PC-3 (cell line): ENCODE measurements at regions not wholly inside any gene's neighbourhood (a gene's known extent, or its start where the extent isn't known, plus 50 kb on each side); places are given as distances from the start of the nearest gene placed in this dataset.
"Not testable (repeated sequence)": the region's sequence is repeated elsewhere in the genome, so short reads cannot be mapped to it uniquely, and the experiment has no call there.

Experiments used
- CTCF ChIP-seq: fragments of 300-600 bp; sonication (generic); conservative IDR thresholded peaks from 2 replicates; pipeline ENCODE4 v1.5.1; 2017; ENCODE audit warnings: antibody characterized with exemption, low read depth, mild to moderate bottlenecking, low read length
- EZH2 ChIP-seq: fragments of 300-600 bp; sonication (generic); IDR thresholded peaks from one replicate; pipeline ENCODE4 v1.6.1; 2017; ENCODE audit warnings: antibody characterized with exemption, mild to moderate bottlenecking, low read length; ENCODE audit not compliant: unreplicated experiment

GRCh38 chr3:159409711-159410110 lies 578.9 kb upstream of the IL12A start:
- not testable (repeated sequence) for TF ChIP-seq CTCF, EZH2
